HT-29 (cell line): ENCODE measurements at regions not wholly inside any gene's neighbourhood (a gene's known extent, or its start where the extent isn't known, plus 50 kb on each side); places are given as distances from the start of the nearest gene placed in this dataset.
A peak's percentile ranks its signal among the peaks of the same experiment; 100 is the strongest.

Source experiments
- DNase-seq: peaks from one replicate; pipeline ENCODE4 v3.0.0-alpha.2; 2015; ENCODE audit warnings: low spot score

GRCh38 chr5:145506185-145506850 is 328.8 kb downstream of the PRELID2 start:
- no peak for DNase-seq

DNA sequence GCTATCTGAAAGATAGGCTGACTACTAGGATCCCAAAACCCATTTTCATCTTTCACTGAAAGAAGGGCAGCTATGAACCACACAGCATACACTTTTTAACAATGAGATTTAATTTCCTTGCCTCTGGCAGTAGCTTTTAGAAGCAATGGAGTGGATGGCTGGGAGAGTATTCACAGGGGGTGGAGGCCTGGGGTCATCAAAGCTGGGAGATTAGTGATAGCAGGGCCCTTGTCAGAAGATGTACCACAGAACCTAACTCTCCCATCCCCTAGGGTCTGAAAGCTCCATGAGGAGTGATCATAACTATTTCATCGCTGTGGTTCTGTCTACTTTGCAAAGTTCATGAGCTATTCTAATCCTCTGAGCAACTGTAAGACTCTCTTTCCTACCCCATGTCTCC is 332.2 kb downstream of the PRELID2 start:
- DNase-seq: no peak

GRCh38 chr5:145500710-145501109 is 334.4 kb downstream of the PRELID2 start:
- DNase-seq: no peak

- no peak for DNase-seq
These were observed 335.7 kb downstream of the PRELID2 start for GRCh38 chr5:145499483-145499882.

DNA sequence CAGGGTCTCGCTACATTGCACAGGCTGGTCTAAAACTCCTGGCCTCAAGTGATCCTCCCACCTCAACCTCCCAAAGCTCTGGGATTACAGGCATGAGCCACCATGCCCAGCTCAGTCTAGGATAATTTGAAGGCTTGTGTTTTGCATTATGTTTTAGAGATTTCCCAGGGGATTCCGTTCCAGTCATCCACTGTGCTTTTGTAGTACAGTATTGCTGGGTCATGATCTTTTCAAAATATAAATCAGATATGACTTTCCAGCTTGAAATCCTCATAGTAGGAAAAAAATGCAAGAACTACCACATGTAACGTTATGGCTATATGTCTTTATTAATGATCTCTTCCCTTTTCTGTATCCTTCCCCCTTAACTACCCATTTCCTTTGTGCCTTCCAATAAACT is 338.1 kb downstream of the PRELID2 start:
- DNase-seq: no peak

DNA sequence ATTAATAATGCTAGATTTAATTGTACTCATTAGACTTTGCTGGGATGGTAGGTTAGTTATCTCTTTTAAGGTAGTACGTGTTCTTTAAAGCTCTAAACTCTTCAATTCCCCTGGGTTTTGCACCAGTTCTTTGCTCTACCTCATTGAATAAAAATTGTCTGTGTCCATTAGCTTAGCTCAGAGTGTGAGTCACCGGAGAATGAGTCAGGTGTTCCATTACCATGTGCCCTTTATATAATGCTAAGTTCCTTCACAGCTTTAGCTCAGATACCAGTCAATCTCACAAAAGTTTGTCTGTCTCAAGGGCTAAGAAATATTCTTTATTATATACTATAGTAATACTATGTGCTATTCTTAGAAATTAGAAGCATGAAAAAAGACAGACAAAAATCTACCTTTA is 339.4 kb downstream of the PRELID2 start:
- DNase-seq: peak; percentile 46

- no peak for DNase-seq
These were observed 339.9 kb downstream of the PRELID2 start for GRCh38 chr5:145495196-145495595.

DNA sequence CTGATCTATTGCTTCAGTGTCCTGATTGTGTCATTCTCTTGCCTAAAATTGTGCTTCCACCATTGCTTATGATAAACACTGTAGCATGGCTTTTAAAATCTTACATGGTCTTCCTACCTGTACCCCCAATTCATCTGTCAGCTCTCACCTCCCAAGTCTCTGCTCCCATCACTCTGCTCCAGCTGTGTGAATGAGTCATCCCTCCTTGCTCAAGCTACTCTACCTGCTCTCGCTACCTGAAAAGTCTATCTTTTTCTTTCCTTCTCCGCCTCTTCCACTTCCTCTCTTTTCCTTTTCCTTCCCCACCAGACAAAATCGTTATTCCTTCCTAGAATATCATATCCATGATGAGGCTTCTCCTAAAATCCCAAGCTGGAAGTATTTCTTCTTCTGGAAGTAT is 341.7 kb downstream of the PRELID2 start:
- DNase-seq: no peak

GRCh38 chr5:145489516-145489915 is 345.6 kb downstream of the PRELID2 start:
- no peak for DNase-seq

DNA sequence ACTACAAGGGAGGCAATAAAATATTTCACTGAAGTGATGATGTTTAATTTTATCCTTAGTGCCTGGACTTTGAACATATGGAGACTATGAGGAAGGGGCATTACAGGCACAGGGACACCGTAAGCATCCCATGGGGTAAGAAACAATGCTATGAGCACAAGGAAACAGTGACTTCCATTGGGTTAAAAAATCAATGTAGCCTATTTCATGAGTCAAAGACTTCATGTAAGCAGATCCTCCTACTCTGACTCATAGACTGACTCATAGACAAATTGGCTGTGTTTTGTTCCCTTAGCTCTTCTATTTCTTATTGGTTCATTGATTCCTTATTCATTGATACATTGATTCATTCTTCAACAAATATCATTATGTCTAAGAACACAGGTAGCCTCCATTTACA is 351.0 kb downstream of the PRELID2 start:
- peak; percentile 24 for DNase-seq

- no peak for DNase-seq
These were observed 351.9 kb downstream of the PRELID2 start for GRCh38 chr5:145483212-145483611.

- no peak for DNase-seq
These were observed 355.3 kb downstream of the PRELID2 start for GRCh38 chr5:145479857-145480256.

DNA sequence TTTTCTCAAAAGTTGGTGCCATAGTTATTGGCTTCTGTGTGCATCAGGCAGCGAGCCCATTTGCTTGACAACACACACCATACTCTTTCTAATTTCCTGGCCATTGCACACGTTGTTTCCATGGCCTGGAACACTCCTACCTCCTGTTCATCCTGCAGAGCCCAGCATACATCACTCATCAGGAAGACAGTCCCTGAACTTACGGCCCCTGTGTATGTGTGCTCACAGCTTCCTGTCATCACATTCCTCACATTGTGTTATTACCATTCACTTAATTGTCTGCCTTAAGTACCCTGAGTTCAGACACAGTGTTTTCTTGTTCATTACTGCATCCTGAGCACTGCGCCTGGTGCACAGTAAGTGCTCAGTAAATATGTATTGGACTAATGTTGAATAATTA is 355.9 kb downstream of the PRELID2 start:
- DNase-seq: no peak

GRCh38 chr5:145478651-145479050 is 356.5 kb downstream of the PRELID2 start:
- no peak for DNase-seq

- DNase-seq: peak; percentile 28
These were observed 362.0 kb downstream of the PRELID2 start for GRCh38 chr5:145473042-145473642.

- peak; percentile 57 for DNase-seq
These were observed 363.1 kb downstream of the PRELID2 start for GRCh38 chr5:145471831-145472612.

DNA sequence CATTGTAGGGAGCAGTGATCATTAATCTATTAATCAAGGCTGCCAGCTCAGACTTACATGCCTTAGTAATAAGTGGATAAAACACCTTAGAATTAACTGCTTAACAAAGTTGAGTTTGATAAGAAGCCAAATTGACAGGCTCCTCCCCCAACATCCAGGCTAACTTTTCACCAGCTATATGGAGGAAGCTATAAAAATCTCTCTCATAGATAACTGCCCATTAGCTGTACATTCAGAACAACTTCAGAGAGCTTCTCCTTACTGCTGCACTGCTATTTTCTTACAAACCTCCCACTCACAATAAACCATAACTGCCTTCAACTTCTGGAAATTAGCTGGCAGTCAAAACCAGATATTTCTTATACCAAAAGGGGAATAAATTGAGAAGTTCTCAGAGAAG is 364.1 kb downstream of the PRELID2 start:
- DNase-seq: peak; percentile 18

- no peak for DNase-seq
These were observed 364.7 kb downstream of the PRELID2 start for GRCh38 chr5:145470396-145470979.

DNA sequence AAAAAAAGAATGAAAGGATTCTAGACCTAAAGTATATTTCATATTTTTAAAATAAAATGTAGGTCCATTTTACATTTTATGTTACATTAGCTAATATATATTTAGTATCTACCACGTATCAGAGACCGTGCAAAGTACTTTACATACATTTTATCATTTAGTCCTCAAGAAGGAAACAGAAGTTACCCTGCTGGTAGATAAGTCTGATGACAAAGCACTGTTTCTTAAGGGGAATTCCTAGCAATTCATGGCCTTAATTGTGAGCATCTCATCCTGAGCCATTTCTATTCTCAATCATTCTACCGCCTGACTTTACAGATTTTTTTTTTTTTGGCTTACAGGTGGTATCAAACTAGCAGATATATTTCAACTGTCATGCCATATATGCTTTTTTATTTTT is 367.7 kb downstream of the PRELID2 start:
- DNase-seq: no peak

DNA sequence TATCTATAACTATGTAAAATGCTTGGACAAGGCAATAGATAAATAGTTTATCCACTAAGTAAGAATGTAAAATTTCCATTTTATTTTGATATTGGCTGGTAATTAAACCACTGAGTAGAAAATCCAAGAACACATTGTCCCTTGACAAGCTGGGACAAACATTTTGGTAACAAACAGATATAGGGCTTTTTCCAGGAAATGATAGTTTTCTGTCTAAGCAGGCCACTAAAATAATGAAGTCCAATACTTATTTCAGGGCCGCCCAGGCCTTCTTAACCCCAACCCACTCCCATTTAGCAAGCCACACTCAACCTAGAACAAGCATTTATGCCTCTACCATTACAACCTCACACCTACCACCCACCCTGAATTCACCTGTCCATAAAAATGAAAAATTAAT is 368.6 kb downstream of the PRELID2 start:
- no peak for DNase-seq

- peak; percentile 11 for DNase-seq
These were observed 369.5 kb downstream of the PRELID2 start for GRCh38 chr5:145465474-145466263.

DNA sequence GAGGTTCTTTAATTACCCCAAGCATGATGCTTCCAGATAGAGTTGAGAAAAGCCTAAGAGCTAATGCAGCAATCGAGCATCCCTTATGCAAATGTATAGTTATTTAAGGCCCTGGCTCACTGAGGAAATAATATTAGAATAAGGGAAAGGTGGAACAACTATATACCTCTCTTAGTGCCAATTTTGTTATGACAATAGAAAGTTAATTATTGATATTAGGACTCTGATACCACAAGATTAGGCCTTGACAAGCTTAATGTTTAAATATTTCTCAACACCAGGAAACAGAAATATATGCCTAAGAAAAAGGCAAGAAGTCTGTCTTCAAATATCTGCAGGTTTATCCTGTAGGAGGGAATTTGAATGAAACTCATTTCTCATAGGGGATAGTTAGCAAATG is 371.0 kb downstream of the PRELID2 start:
- DNase-seq: peak; percentile 14
